HUDEP-2 (cell line): ENCODE measurements at regions not wholly inside any gene's neighbourhood (a gene's known extent, or its start where the extent isn't known, plus 50 kb on each side); places are given as distances from the start of the nearest gene placed in this dataset.

Source experiments
- DNase-seq, 76 experiments: peaks; one replicate each; lab custom pipeline; 2025; ENCODE audit not compliant: unreplicated experiment in 76 of 76; lab: John Stamatoyannopoulos, UW

DNA sequence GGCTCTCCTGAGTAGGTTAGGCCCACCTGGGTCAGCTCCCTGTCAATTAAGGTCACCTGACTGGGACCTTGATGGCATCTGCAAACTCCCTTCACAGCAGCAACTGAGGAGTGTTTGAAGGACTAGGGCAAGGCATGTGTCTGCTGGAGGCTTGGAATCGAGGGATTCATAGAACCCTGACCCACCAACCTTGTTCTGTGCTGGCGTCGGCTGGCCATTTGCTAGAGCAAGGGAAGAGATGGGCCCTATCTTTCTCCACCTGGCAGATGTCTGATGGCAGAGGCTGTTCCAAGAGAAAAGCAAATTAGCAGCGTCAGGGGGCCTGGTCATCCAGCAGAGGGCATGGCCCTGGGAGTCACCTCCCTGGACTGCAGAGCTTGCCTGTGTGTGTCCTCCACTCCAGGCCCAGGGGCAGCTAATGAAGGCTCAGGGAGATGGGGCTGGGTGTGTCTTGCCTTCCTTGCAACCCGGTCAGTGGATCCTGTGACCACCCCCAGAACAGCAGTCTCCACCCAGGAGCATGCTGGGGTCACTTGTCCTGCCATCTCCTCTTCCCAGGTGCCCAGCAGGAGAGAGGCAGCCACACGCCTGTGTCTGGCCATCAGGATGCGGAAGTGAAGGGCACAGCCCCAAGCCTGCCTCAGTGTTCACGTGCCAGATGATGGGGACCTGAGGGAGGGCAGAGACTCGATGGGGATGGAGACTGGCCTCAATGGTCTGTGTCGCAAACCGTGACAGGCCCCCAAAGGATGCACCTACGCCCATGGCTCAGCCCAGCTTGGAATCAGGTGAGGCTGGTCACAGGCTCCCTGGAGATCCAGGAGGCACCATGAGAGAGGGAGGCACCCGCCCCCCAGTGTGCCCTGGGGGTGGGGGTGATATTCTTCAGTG is 53.9 kb downstream of the BARX1 start:
- DNase-seq, result no peak

DNA sequence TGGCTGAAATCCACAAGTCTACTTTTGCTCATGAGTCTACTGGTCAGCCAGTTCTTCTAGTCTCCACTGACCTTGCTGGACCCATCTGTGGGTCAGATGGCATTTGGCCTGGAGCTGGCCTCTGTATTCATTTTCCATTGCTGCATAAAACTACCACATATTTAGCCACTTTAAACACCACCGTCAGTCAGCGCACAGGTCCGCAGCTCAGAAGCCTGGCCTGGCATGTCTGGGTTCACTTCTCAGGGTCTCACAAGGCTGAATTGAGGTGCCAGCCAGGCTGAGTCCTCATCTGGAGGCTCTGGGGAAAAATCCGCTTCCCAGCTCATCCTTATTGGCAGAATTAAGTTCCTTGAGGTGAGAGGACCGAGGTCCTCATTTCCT is 54.7 kb downstream of the BARX1 start:
- DNase-seq, result no peak

DNA sequence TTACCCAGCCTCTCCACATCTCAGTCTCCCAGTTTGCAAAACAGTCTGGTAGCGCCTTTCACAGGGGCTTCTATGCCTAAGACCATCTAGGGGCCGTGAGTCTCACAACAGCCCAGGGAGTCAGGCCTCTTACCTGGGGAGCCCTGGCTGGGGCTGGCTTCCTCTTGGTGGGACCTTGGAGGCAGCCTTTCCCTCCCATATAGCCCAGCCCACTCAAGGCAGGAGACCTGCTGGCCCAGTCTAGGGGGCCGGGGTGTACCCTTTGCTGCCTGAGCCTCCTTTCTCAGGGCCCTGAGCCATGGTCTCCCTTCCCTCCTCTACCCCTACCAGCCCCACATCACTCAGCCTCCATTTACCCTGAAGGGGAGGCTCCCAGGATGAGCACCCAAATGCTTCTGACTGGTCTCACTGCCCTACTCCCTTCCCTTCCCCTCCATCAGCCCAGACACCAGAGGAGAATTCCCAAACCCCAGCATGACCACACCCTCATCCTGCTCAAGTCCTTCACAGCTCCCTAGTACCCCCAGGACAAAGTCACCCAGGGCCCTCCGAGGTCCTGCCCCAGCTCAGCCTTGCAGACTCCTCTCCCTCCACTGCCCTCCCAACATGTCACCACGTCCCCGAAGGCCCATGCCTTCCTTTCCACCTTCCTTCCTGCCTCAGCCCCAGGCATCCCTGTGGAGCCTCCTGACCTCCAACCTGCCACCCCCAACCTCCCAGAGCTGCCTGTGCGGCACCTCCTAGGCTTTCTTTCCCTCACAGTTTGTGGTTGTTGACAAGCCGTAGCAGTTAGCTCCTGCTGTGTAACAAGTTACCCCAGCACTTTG is 55.3 kb downstream of the BARX1 start:
- no peak for DNase-seq

DNA sequence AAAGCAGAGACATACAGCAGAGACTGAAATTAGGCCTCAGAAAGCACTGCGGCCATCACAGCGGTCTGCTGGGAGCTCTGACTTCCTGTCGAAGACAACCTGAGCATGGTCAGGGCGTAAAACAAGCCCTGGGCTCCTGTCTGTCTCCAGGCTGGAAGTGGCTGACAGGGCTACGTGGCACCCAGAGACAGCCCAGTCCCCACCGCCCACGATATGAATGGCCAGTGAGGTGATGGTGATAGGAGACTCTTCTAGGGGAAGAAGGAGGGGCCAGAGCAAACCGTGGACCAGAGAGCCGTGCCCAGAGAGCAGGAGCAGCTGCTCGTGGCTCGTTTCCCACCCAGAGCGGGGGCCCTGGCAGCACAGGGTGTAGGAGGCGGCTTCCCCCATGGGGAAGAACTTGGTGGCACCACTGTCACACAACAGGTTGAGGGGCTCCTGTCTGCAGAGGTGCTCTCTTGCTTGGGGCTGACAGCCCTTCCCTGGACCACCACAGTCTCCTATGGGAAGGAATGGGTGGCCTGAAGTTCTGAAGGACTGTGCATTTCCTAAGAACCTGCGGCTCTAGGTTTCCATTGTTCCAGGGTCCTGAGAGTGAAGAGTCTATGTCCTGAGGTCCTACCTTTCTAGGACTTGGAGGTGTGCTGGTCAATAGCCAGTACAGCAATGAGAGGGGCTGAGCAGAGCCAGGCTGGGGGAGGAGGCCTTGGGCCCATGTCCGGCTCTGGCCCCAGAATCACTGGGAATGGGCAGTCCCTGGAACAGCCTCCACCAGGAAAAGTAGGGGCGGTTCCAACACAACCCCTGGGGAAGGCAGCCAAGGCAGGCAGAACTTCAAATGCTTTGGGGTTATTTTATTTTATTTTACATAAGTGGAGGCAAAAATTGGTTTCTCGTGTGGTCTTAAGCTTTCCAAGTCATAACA is 56.4 kb downstream of the BARX1 start:
- DNase-seq, result no peak

DNA sequence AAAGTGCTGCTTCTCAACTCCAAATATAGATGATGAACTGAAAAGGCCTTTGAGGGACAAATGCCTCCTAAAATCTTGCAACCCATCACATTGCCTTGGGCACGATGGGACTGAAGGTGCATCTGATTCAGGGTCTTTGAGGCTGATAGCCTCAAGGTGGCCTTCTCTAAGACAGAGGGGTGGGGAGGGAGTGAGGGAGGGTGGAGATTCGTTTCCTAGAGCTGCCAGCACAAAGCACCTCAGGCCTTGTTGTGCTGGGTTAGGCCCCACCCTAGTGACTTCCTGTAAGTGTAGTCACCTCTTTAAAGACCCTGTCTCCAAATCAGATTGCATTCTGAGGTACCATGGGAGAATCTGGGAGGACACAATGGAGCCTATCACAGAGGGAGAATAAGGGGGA is 57.1 kb downstream of the BARX1 start:
- DNase-seq, result no peak

DNA sequence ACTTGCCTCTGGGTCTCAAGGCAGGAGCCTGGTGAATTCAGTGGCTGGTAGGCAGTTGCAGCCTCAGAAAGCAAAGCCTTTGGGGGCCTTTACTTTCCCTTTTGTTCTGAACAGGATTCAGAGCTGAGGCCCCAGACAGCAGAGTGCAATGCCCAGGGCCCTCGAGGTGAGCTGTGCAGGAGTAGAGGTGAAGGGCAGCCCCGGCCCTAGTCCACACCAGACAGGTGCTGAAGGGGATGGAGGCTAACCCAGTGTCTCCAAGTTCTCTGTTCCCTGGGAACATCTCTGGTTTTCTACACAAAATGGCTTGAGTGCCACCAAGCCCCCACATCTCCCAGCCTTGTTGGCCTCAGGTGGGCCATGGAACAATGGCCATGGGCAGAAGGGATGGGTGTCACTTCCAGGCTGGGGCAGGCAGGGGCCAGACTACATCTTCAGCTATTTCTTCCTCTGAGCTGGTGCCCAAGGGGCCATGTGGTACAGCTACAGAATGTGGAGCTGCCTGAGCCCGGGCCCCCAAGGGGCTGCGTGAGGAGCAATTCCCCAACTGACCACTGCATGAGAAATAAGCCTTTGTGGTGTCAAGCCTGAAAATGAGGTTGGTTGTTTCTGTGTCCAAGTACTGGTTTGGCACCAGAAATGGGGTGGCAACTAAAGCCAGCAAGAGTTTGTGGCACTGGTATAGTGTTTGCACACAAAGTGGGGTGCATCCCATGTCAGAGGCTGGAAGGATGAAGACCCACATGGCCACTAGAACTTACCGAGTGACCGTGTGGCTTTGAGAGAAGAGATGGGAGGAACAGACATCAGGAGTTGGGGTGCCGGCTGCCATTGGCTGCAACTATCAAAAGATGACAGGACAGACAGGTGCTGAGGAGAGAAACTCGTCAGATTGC is 57.8 kb downstream of the BARX1 start:
- no peak for DNase-seq

DNA sequence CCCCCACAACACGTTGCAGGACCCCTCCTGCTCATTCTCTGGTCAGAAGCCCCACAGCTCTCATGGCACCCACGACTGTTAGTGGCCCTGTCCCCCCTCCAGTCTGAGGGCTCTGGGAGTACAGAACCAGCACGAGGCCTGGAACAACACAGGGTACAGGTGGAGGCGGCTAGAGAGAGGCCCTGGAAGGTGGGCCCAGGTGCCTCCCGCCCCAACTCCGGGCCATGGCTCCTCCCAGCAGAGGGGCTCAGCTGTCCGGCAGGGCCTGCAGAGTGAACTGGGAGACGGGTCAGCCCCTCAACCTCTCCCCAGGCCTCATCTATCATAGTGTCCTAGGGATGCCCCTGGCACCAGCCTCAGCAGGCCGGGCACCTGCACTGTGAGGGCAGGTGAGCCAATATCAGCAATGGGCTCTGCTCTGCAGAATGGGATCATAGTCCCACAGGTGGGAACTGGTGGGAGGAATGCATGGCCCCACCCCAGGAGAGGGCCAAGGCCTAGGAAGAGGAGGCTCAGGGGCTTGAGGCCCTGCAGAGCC is 58.6 kb downstream of the BARX1 start:
- DNase-seq, result no peak

DNA sequence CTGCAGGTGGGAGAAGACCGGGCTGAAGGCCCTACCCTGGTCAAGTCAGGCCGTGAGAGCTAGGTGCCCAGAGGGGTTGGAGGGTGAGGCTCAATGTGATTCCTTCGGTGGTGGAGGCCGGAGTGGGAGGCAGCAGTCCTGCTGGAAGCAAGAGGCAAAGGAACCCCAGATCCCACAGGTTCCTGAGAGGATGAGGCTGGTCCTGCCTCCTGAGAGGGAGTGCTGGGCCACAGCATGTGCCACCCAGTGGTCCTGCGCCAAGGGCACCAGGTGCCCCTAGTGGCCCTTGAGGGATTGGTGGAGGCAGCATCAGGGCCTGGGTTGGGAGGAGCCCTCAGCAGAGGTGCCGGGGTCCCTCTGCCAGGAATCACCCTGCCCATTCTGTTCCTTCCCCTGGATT is 59.1 kb downstream of the BARX1 start:
- no peak for DNase-seq

DNA sequence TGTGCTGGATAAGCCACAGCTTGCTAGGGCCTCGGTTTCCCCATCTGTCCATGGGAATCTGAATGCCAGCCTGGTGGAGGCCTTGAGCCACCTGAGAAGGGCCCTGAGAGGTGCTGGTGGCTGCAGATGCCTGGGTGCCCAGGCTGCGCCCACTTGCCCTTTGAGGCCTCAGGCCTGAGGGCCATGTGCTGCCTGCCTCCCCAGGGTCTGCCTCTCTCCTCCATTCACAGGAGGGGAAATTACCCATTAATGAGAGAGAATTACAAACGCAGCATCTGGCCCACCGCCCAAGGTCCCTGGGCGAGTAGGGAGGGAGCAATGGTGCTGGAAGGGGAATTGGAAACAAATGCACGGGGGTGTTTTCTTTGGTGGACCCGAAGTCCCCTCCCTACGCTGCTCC is 59.6 kb downstream of the BARX1 start:
- DNase-seq, result no peak

DNA sequence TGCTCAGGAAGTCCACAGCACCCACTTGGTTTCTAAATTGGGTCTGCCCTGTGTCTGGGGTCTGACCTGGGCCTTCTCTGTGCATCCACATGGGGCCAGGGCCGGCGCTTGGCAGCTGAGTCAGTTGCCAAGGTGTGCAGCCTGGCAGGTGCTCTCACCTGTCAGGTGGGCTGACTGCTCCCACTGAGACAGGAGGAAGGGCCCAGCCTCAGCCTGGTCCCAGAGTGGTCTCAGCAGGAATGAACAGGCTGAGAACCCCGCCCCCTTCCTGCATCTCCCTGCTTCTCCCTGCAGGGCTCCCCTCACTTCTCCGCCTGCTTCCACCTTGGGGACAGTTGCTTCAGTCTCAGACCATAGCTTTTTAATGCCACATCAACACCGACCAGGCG is 60.5 kb downstream of the BARX1 start:
- DNase-seq, result no peak

DNA sequence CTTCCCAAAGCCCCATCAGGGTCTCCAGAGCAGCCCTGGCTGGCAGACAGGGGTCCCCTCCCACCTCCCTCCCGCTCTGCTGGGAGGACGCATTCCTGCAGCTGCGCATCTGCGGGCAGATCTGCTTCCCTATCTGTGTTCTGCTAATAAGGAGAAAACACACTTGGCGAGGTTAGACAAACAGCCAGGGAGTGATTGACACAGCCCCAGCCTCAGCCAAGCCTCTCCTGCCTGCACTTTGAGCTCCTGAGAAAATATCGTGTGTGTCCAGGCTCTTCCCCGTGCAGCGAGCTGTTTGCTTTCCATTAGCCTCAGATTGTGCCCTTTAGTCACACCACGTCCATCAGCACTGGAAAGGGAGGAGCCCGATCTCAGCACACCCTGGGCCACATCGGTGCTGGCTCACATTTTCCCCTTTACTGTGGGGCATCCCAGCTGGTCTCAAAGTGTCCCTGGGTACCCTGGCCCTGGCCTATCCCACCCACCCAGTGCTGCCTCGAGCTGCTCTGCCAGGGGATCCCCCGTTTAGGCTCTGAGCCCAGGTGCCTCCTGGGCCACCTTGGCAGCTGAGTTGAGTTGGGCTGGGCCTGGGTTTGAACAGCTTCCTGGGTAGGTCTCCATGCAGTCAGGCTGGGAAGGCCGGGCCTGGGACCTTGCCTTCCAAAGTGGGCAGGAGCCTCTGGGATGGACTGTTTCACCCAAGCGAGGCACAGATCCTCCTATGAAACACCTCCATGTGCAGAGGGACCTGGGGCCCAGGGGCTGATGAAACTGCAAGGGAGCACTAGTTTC is 61.1 kb downstream of the BARX1 start:
- no peak for DNase-seq

DNA sequence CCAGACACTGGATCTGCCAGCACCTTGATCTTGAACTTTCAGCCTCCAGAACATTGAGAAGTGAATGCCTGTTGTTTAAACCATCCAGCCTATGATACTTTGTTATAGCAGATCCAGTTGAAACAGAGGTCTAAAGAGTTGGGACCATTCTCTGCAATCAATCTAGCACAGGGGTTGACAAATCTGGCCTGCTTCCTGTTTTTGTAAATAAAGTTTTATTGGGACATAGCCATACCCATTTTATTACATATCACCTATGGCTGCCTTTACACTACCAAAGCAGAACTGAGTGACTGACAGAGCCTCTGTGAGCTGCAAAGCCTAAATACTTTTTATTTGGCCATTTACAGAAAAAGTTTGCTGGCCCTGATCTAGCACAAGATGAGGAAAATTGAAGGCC is 62.0 kb downstream of the BARX1 start:
- no peak for DNase-seq

DNA sequence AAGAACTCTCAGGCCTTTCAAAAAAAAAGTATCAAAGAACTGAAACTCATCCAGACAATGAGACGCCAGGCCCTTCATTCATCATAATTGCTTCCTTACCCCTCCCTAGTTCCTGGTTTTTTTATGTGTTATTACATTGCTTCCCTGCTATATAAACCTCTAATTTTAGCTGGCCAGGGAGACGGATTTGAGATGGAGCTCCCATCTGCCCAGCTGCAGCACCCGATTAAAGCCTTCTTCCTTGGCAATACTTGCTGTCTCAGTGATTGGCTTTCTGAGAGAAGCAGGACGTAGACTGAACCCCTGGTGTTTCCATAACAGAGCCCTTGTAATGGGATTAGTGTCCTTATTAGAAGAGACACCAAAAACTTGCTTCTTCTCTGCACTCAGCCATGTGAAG is 62.4 kb downstream of the BARX1 start:
- no peak for DNase-seq

DNA sequence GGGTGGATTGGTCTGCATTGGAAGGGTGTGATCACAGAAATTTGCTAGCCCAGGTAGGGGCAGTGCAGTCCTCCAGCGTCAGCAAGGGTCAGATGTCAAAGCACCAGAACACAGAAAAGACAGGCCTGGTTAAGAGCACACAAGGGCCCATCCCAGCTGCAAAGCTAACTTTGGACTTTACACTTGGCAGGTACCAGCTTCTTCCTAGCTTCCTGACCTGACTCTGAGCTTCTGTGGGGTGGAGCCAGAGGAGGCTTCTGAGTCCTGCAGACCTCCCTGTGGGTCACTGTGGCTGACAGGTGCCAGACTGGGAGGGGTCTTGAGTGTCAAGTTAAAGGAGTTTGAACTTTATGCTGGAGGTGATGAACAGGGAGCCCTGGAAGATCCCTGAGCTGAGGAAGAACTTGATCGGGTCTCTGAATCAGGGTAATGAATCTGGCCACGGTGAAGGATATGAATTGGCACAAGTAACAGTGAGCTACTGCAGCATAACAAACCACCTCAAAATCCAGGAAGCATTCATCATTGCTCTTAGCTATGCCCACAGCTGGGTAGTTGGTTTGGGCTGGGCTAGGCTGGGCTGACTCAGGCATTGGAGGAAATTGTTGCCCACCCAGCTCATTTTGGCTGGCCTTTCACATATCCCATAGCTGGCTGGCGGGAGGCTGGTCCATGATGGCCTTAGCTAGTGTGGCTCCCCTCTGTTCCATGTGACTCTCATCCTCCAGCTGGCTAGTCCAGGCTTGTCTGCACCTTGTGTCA is 63.4 kb downstream of the BARX1 start:
- DNase-seq, result no peak

DNA sequence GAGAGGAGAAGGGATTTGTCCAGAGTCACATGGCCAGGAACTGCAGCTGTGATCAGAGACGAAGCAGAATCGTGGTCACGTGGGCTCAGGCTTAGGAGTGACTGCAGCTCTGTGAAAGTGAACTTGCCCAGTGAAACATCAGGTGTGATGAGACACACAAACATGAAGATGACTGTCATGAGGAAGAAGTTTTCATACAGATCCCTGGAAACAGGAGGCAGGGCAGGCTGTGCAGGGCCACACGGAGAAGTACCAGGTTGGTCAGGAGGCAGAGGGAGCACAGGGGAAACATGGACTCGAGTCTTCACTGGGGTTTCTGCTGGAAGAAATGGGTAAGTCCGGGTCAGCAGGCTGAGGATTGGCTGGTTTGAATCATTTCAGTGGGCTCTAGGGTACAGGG is 64.1 kb downstream of the BARX1 start:
- no peak for DNase-seq

DNA sequence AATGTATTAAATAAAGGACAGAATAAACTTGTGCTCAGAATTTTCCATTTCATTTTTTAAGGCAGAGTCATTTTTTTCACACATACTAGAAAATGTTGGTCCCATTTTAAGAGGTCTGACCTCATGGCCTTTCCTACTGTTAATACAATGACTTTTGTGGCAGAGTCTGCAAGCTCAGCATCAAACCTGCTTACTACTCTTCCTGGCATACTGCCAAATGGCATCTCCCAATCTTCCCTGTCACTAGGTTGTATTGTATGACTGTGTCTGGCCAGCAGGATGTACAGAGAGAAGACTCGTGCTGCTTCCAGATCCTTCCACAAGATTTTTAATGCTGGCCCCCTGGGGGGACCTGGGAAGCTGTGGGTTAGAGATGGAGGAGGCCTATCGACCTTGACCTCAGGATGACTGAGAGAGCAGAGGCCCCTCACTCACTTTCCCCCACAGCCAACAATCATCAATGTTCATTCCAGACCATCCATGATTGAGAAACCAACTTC is 64.7 kb downstream of the BARX1 start:
- DNase-seq, result no peak

DNA sequence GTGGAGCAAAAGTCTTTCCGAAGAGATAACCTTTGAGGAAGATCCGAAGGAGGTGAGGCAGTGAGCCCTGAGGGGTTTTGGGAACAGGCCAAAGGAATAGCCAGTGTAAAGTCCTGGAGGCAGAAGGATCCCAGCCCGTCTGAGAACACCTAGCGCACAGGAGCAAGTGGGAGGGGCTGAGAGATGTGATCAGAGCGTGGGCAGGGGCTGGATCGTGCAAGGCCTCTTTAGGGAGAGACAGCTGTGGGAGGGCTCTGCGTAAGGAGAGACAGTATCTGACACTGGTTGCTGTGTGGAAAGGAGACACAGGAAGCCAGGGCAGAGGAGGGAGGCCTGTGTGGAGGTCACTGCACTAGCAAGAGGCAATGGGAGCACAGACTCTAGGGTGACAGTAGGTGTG is 68.2 kb downstream of the BARX1 start:
- DNase-seq, result no peak

DNA sequence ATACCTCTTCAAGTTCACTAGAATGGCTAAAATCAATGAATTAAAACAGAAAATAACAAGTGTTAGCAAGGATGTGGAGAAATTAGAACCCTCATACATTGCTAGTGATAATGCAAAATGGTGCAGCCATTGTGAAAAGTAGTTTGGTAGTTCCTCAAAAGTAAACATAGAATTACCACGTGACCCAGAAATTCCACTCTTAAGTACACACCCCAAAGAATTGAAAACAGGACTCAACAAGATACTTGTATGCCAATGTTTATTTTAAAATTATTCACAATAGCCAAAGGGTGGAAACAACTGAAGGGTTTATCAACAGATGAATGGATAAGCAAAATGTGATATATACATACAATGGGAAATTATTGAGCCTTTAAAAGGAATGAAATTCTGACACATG is 70.3 kb downstream of the BARX1 start:
- DNase-seq, result no peak
